ENCODE measurements at regions not wholly inside any gene's neighbourhood (a gene's known extent, or its start where the extent isn't known, plus 50 kb on each side); places are given as distances from the start of the nearest gene placed in this dataset.

DNA sequence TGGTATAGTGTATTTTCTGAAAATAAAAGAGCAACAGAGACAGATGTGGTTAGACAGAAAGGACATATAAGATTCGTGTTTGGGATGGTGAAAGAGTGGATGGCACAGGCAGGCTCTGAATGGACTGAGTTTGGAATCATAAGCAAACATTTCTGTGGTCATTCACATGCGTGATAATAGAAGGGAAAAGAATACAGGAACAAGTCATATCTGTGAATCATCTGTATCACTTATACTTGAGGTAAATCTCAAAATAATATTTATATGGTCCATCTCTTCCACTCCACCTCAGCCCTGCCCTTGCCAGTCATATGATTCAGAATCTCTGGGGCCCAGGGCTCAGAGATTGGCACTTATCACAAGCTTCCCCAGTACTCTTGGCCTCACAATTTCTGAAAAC, 535.1 kb downstream of the BCKDHB start:
- TF ChIP-seq, protein P1, sequence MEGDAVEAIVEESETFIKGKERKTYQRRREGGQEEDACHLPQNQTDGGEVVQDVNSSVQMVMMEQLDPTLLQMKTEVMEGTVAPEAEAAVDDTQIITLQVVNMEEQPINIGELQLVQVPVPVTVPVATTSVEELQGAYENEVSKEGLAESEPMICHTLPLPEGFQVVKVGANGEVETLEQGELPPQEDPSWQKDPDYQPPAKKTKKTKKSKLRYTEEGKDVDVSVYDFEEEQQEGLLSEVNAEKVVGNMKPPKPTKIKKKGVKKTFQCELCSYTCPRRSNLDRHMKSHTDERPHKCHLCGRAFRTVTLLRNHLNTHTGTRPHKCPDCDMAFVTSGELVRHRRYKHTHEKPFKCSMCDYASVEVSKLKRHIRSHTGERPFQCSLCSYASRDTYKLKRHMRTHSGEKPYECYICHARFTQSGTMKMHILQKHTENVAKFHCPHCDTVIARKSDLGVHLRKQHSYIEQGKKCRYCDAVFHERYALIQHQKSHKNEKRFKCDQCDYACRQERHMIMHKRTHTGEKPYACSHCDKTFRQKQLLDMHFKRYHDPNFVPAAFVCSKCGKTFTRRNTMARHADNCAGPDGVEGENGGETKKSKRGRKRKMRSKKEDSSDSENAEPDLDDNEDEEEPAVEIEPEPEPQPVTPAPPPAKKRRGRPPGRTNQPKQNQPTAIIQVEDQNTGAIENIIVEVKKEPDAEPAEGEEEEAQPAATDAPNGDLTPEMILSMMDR (IDR thresholded peaks at IDR 0.05), result no peak
- no peak for TF ChIP-seq FOXJ3 (CRISPR knock-in tag; IDR thresholded peaks at IDR 0.05)
- no peak for TF ChIP-seq MEF2A (IDR thresholded peaks at IDR 0.05; ENCODE audit: borderline replicate concordance, low read depth)
- no peak for TF ChIP-seq SIN3A (IDR thresholded peaks at IDR 0.05; ENCODE audit: borderline replicate concordance, low read depth, low read length)
- TF ChIP-seq GABPA (IDR thresholded peaks at IDR 0.05; ENCODE audit: low read depth), result no peak
- TF ChIP-seq RXRA (IDR thresholded peaks at IDR 0.05; ENCODE audit: borderline replicate concordance, low read depth), result no peak
